ENCODE measurements at regions not wholly inside any gene's neighbourhood (a gene's known extent, or its start where the extent isn't known, plus 50 kb on each side); places are given as distances from the start of the nearest gene placed in this dataset.

- Histone ChIP-seq H2BK15ac (ENCODE audit: low read depth, low read length) (no peak overlapping the region), H3K79me2 (ENCODE audit: insufficient read depth, low read length) (no peaks in the 10 kb centered on the region), H3K14ac (ENCODE audit: insufficient read depth, low read length) (no peak overlapping the region), H2BK12ac (ENCODE audit: insufficient read length, low read depth, low read length) (no peak overlapping the region), H3K27me3 (ENCODE audit: insufficient read depth, low read length) (no peaks in the 10 kb centered on the region), H3K56ac (ENCODE audit: insufficient read length, low read depth, low read length) (no peak overlapping the region), H4K8ac (replicated peaks; ENCODE audit: insufficient read length, low read depth, low read length) (no peak overlapping the region), H3K27ac (ENCODE audit: insufficient read length, low read depth, low read length) (no peak overlapping the region), H3K4me1 (ENCODE audit: insufficient read depth, low read length) (no peaks in the 10 kb centered on the region), H3K18ac (ENCODE audit: insufficient read length, low read depth, low read length) (no peak overlapping the region), H2BK5ac (ENCODE audit: insufficient read length, low read length) (no peak overlapping the region), H2BK20ac (ENCODE audit: low read depth, low read length, poor library complexity, severe bottlenecking) (no peak overlapping the region), H3K4me2 (ENCODE audit: insufficient read depth, insufficient read length, low read length) (no peak overlapping the region), H4K91ac (ENCODE audit: insufficient read length, low read depth, low read length) (no peak overlapping the region), H2BK120ac (ENCODE audit: low read depth, low read length, poor library complexity, severe bottlenecking) (no peak overlapping the region), H3K4ac (ENCODE audit: low read depth, low read length) (no peak overlapping the region), H2AK5ac (ENCODE audit: insufficient read length, low read length) (no peak overlapping the region), H3K9ac (ENCODE audit: extremely low read depth, insufficient read length, low read length) (no peak overlapping the region), H3K23ac (ENCODE audit: insufficient read length, low read depth, low read length) (no peak overlapping the region), H3K9me3 (ENCODE audit: control insufficient read depth, low read depth, low read length) (no peaks in the 10 kb centered on the region), H4K5ac (ENCODE audit: insufficient read length, low read depth, low read length) (no peak overlapping the region), H2AFZ (ENCODE audit: low read length) (no peak overlapping the region), H3K79me1 (ENCODE audit: insufficient read depth, low read depth, low read length, poor library complexity, severe bottlenecking) (no peaks in the 10 kb centered on the region), H3K23me2 (ENCODE audit: insufficient read length, low read depth, low read length, poor library complexity, severe bottlenecking) (no peaks in the 10 kb centered on the region), H4K20me1 (ENCODE audit: control insufficient read depth, insufficient read depth, insufficient read length) (no peaks in the 10 kb centered on the region), H3T11ph (ENCODE audit: low read length) (no peak overlapping the region)
- H3K27ac Mint-ChIP-seq, result no peak overlapping the region
- H3K9me3 Mint-ChIP-seq, result no peaks in the 10 kb centered on the region
- no peak for TF ChIP-seq CTCF (conservative IDR thresholded peaks at IDR 0.05)
- no peaks in the 10 kb centered on the region for H3K27me3 Mint-ChIP-seq (ENCODE audit: low read depth)
- H3K4me3 Mint-ChIP-seq, result no peak overlapping the region
- no peak for DNase-seq
- no CpG with 5 or more reads among the region's 1 CpG for WGBS (ENCODE audit: extremely low coverage, insufficient read length, low lambda C conversion rate)
- H3K36me3 Mint-ChIP-seq (ENCODE audit: insufficient read depth in 1 of 3, low read depth in 3 of 3), result no peaks in the 10 kb centered on the region
- H3K4me1 Mint-ChIP-seq, result no peaks in the 10 kb centered on the region
Observed at GRCh38 chr5:86447362-86447761, 170.4 kb upstream of the COX7C start.

Measured in H9 (cell line).